Nephron (organoid): ENCODE measurements at regions not wholly inside any gene's neighbourhood (a gene's known extent, or its start where the extent isn't known, plus 50 kb on each side); places are given as distances from the start of the nearest gene placed in this dataset.

ENCODE experiments used
- H3K27ac Mint-ChIP-seq, 3 experiments: 2 replicates each; pipeline ENCODE4 v1.8.0; 2020; ENCODE audit warnings: mixed read lengths in 3 of 3, mild to moderate bottlenecking in 2 of 3, moderate library complexity in 1 of 3
- H3K27me3 Mint-ChIP-seq: 2 replicates; pipeline ENCODE4 v1.8.0; 2021; ENCODE audit warnings: low read depth, mild to moderate bottlenecking, moderate library complexity, mixed read lengths
- H3K36me3 Mint-ChIP-seq: 2 replicates; pipeline ENCODE4 v1.8.0; 2020; ENCODE audit warnings: low read depth, mixed read lengths
- H3K4me1 Mint-ChIP-seq: 2 replicates; pipeline ENCODE4 v1.8.0; 2020; ENCODE audit warnings: mixed read lengths
- H3K4me3 Mint-ChIP-seq, 3 experiments: 2 replicates each; pipeline ENCODE4 v1.8.0; 2020; ENCODE audit warnings: mild to moderate bottlenecking in 3 of 3, mixed read lengths in 3 of 3, moderate library complexity in 2 of 3
- H3K9me3 Mint-ChIP-seq: 2 replicates; pipeline ENCODE4 v1.8.0; 2020; ENCODE audit warnings: mixed read lengths
- TF ChIP-seq, protein P1 (sequence below), 3 experiments: fragments of 200-600 bp; sonication (generic); IDR thresholded peaks; one replicate each; pipeline ENCODE4 v1.5.0; 2021; ENCODE audit warnings: antibody characterized with exemption in 3 of 3; ENCODE audit not compliant: unreplicated experiment in 3 of 3

DNA sequence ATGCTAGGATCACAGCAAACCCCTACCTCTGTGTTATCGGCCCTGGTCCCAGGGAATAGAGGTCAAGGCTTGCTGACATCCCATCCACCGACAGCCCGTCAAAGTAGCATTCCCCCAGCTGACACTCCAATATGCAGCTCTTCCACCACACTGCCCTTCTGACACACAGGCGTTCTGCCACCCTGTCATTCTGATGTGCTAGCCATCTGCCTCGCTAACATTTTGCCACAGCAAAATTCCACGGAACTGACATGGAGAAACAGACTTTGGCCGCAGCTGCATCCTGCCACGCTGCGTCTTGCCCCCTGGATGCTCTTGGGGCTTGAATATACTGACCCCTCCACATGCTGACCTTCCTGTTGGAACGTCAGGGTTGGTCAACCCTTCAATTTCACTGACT, 163.2 kb upstream of the CSF3R start:
- H3K4me1 Mint-ChIP-seq: no peaks in the 10 kb centered on the region
- no peaks in the 10 kb centered on the region for H3K9me3 Mint-ChIP-seq
- H3K36me3 Mint-ChIP-seq: no peaks in the 10 kb centered on the region
- H3K27me3 Mint-ChIP-seq: peaks cover 34% of the 10 kb centered on the region
- TF ChIP-seq, protein P1, sequence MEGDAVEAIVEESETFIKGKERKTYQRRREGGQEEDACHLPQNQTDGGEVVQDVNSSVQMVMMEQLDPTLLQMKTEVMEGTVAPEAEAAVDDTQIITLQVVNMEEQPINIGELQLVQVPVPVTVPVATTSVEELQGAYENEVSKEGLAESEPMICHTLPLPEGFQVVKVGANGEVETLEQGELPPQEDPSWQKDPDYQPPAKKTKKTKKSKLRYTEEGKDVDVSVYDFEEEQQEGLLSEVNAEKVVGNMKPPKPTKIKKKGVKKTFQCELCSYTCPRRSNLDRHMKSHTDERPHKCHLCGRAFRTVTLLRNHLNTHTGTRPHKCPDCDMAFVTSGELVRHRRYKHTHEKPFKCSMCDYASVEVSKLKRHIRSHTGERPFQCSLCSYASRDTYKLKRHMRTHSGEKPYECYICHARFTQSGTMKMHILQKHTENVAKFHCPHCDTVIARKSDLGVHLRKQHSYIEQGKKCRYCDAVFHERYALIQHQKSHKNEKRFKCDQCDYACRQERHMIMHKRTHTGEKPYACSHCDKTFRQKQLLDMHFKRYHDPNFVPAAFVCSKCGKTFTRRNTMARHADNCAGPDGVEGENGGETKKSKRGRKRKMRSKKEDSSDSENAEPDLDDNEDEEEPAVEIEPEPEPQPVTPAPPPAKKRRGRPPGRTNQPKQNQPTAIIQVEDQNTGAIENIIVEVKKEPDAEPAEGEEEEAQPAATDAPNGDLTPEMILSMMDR (IDR thresholded peaks at IDR 0.05; ENCODE audit: unreplicated experiment in 3 of 3): no peak
- no peak overlapping the region for H3K27ac Mint-ChIP-seq
- no peak overlapping the region for H3K4me3 Mint-ChIP-seq

DNA sequence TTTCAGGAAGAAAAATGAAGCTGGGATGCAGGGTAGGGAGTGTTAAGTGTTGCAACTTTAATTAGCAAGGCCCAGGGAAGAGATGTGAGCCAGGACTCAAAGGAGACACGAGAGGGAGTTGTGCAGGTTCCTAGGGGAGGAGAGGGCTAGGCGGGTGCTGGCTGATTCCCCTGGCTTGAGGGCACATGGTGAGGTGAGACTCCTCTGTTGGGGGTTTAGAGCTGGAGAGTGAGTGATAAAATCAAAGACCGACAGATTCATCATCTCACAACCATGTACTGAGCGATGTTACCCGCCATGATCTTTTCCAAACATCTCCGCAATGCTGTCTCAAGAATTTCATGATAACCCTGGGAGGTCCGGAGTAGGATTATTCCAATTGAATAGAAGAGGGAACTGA, 161.8 kb upstream of the CSF3R start:
- no peaks in the 10 kb centered on the region for H3K9me3 Mint-ChIP-seq
- no peak overlapping the region for H3K4me3 Mint-ChIP-seq
- TF ChIP-seq, protein P1 (IDR thresholded peaks at IDR 0.05; ENCODE audit: unreplicated experiment in 3 of 3): no peak
- no peaks in the 10 kb centered on the region for H3K36me3 Mint-ChIP-seq
- peaks cover 25% of the 10 kb centered on the region for H3K27me3 Mint-ChIP-seq
- H3K27ac Mint-ChIP-seq: no peak overlapping the region
- no peaks in the 10 kb centered on the region for H3K4me1 Mint-ChIP-seq

DNA sequence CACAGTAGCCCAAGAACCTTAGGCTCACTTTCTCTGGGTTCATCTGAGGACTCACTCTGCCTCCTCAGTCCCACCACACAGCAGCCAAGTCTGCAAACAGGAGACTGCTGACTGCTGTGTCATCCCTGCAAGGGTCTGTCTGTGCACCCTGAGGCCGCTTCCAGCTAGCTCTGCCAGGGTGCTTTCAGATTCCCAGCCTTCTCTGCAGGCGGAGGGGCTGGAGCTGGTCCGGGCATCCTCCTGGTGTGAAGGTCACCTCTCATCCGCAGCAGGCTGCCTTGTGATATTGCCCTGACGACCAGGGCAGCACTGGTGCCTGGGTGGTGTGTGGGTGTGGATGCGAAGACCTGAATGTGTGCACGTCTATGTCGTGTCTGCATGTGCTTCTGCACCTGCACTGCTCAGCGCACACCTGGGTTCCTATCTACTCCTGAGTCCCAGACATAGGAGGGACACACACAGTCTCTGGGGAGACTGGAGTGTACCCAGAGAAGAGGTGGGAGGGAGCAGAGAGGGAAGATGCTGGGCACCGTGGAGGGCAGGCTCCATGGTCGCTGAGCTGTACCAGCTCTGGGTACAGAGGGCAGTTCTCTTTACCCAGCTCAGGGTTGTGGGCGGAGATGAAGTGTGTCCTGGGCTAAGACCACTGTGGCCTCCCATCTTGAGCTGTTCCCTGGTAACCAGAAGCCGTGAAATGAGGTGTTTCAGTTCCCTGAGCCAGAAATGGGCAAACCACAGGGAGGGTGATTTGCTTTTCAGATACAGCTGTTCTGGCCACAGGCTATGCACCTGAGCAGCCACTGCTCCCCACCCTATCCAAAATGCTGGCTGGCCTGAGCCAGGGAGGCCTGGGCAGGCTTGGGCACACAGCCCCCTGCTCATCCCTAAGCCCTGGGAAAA, 160.9 kb upstream of the CSF3R start:
- H3K27ac Mint-ChIP-seq: no peak overlapping the region
- H3K4me1 Mint-ChIP-seq: no peaks in the 10 kb centered on the region
- no peak overlapping the region for H3K4me3 Mint-ChIP-seq
- TF ChIP-seq, protein P1 (IDR thresholded peaks at IDR 0.05; ENCODE audit: unreplicated experiment in 3 of 3): no peak
- H3K27me3 Mint-ChIP-seq: peaks cover 25% of the 10 kb centered on the region
- no peaks in the 10 kb centered on the region for H3K36me3 Mint-ChIP-seq
- H3K9me3 Mint-ChIP-seq: no peaks in the 10 kb centered on the region

DNA sequence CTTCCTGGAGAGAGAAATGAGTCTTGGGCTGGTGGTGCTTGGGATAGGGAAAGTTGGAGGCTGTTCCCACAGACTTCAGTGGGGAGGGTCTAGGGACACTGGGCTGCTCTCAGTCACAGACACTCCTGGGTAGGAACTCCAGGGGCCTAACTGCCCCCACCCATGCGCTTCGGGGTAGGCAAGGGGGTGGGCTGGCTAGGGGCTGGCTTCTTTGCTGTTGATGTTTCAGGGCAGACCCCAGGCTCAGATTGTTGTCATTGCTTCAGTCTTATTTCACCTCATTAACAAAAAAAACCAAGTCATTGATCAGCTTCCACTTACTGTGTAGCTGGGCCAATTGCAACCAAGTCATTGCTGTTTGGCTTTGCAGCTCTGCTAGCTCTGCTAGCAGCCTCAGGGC, 160.1 kb upstream of the CSF3R start:
- Mint-ChIP-seq H3K4me3 (no peak overlapping the region), H3K27me3 (peaks cover 24% of the 10 kb centered on the region), H3K27ac (no peak overlapping the region), H3K36me3 (no peaks in the 10 kb centered on the region), H3K4me1 (no peaks in the 10 kb centered on the region), H3K9me3 (no peaks in the 10 kb centered on the region)
- TF ChIP-seq, protein P1 (IDR thresholded peaks at IDR 0.05; ENCODE audit: unreplicated experiment in 3 of 3): no peak

DNA sequence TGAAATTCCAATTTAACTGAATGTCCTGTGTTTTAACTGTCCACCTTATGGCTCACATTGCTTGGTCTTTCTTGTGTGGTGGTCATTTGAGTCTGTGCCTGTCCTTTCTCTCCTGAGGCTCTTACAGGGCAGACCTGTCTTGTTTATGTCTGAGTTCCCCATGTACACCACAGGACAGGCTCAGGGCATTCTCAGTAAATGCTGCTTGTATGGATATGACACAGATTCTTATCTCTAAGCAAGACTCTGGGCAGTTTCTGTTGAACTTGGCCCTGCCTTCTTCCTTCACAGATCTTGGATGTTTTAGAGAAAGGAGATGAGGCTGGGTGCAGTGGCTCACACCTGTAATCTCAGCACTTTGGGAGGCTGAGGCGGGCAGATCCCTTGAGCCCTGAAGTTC, 159.1 kb upstream of the CSF3R start:
- Mint-ChIP-seq H3K9me3 (no peaks in the 10 kb centered on the region), H3K4me1 (no peaks in the 10 kb centered on the region), H3K27ac (no peak overlapping the region), H3K36me3 (no peaks in the 10 kb centered on the region), H3K27me3 (peaks cover 24% of the 10 kb centered on the region), H3K4me3 (no peak overlapping the region)
- TF ChIP-seq, protein P1 (IDR thresholded peaks at IDR 0.05; ENCODE audit: unreplicated experiment in 3 of 3): no peak

DNA sequence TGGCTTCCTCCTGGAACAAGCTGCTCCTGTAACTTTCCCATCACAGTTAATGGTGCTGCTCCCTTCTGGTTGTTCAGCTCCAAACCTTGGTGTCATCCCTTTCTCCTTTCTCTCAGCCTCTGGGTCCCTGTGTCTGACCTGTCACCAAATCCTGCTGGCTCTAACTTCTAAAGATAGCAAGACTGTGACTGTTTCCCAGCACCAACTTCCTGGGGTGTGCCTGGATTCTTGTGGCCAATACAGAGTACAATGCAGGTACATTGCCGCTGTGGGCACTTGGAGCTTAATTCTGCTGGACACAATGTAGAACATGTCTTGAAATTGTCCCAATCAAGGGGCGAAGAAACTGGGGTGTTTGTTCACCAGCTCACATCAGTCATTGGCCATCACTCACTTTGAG, 156.7 kb upstream of the CSF3R start:
- H3K9me3 Mint-ChIP-seq: no peaks in the 10 kb centered on the region
- H3K4me1 Mint-ChIP-seq: no peaks in the 10 kb centered on the region
- H3K27ac Mint-ChIP-seq: no peak overlapping the region
- H3K27me3 Mint-ChIP-seq: peaks cover 12% of the 10 kb centered on the region
- H3K36me3 Mint-ChIP-seq: no peaks in the 10 kb centered on the region
- TF ChIP-seq, protein P1 (IDR thresholded peaks at IDR 0.05; ENCODE audit: unreplicated experiment in 3 of 3): no peak
- H3K4me3 Mint-ChIP-seq: no peak overlapping the region
